GM19324 (cell line): ENCODE measurements at regions not wholly inside any gene's neighbourhood (a gene's known extent, or its start where the extent isn't known, plus 50 kb on each side); places are given as distances from the start of the nearest gene placed in this dataset.
"Not testable (repeated sequence)": the region's sequence is repeated elsewhere in the genome, so short reads cannot be mapped to it uniquely, and the experiment has no call there.

Experiments
- ATAC-seq: cut with Tn5 transposase; IDR thresholded peaks from one replicate; pipeline ENCODE4 v1.9.1; 2021; ENCODE audit warnings: mild to moderate bottlenecking, moderate library complexity; ENCODE audit not compliant: unreplicated experiment, low FRiP score

- not testable (repeated sequence) for ATAC-seq
Measured at GRCh38 chr7:6986892-6987291, 160.8 kb upstream of the CCZ1B start.

- not testable (repeated sequence) for ATAC-seq
Measured at GRCh38 chr7:6988608-6989007, 162.5 kb upstream of the CCZ1B start.

DNA sequence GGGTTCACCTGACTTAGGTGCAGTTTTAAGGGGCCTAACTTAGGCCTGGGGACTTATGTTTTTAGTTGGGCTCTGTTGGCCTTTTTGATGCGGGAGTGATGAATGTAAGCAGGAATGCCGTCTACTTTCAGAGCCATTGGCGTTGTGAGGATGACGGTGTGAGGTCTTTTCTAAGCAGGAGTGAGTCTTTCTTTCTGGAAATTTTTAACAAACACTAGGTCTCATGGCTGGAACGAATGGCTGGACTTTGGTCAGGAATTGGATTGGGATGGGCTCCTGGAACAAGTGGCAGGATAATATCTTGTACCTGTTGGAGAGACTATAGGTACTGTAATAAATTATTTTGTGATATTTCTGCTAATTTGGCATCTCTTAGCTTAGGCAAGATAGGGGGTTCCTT lies 163.9 kb upstream of the CCZ1B start:
- not testable (repeated sequence) for ATAC-seq

DNA sequence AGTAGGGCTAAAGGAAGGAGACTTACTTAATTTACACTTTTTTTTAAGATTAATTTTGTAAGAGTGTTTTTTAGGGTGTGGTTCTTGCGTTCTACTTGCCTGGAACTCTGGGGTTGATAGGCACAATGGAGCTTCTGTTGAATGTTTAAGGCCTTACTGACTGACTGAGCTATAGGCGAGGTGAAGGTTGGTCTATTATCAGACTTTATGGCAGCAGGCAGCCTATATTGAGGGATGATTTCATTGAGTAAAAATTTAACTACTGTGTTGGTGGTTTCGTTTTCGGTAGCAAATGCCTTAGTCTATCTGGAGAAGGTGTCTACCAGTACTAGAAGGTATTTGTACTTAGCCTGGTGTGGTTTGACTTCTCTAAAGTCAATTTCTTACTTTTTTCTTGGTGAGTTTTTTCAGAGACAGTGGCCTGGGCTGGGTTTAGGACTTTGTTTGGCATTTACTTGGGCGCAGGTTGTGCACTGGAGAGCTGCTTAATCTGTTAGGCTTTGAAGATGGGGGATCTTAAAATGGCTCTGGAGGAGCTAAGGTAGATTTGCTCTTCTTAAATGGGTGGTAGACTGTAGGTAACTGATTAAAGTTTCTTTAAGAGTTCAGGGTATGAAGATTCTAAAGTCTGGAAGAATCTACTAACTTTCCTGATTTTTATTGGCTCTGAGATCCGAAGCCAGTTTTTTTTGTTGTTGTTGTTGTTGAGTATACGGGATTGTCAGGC lies 164.5 kb upstream of the CCZ1B start:
- ATAC-seq = not testable (repeated sequence)

- ATAC-seq = not testable (repeated sequence)
Measured at GRCh38 chr7:6991169-6991611, 165.1 kb upstream of the CCZ1B start.

DNA sequence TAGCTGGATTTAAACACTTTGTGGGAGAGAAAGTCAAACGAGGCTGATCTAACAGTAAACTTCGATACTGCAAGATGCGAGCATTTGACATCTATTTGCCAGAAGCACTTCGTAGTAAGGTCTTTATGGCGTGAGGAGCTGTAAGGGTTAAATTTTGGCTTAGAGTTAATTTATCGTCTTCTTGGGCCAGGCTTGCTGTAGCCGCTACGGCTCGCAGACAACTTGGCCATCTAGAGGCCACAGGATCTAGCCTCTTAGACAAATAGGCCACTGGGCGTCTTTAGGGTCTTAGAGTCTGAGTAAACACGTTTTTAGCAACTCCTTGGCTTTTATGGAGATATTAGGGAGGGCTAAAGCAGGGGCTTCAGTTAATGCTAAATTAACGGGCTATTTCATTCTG lies 165.6 kb upstream of the CCZ1B start:
- ATAC-seq = not testable (repeated sequence)

DNA sequence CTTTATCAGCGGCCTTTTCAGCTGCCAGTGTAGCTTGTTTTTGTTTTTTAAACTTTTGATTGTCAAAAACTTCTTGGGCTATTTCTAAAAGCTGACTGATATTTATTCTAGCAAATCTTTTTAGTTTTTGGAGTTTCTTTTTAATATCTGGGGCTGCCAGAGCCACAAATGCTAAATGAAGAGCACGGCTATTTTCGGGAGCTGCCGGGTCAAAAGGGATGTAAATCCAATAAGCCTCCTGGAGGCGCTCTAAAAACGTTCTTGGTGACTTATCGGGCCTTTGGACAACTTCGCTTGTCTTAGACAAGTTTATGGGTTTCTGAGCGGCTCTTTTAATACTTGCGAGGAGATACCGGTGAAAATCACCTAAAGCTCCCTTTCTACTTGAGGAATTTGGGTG lies 166.1 kb upstream of the CCZ1B start:
- not testable (repeated sequence) for ATAC-seq

DNA sequence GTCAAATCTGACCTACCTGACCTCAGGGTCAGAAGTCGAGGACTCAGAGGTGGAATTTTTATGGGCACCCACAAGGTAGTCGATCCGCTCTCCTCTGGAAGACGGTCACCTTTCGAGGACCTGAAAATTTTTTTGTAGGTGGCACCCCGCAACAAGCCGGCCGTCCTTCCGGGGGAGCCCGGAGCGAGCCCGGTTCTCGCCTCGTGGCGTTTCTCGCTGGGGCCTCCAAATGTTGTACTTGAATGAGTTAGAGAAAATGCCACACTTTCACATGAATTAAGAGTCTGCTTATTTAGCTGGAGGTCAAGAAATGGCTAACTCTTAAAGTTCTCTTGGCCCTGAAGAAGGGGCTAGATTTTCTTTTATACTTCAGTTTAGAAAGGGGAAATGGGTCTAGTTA lies 169.0 kb upstream of the CCZ1B start:
- ATAC-seq = not testable (repeated sequence)

GRCh38 chr7:6995493-6996289 lies 169.6 kb upstream of the CCZ1B start:
- ATAC-seq = not testable (repeated sequence)

- not testable (repeated sequence) for ATAC-seq
Measured at GRCh38 chr7:6999067-6999666, 173.1 kb upstream of the CCZ1B start.

GRCh38 chr7:7002418-7003062 lies 176.5 kb upstream of the CCZ1B start:
- ATAC-seq = no peak

- ATAC-seq = no peak
Measured at GRCh38 chr7:7005303-7005702, 177.0 kb upstream of the C1GALT1 start.

DNA sequence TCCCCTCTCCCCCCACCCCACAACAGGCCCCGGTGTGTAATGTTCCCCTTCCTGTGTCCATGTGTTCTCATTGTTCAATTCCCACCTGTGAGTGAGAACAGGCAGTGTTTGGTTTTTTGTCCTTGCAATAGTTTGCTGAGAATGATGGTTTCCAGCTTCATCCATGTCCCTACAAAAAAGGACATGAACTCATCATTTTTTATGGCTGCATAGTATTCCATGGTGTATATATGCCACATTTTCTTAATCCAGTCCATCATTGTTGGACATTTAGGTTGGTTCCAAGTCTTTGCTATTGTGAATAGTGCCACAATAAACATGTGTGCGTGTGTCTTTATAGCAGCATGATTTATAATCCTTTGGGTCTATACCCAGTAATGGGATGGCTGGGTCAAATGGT lies 176.4 kb upstream of the C1GALT1 start:
- ATAC-seq = not testable (repeated sequence)

- not testable (repeated sequence) for ATAC-seq
Measured at GRCh38 chr7:7011241-7011640, 171.1 kb upstream of the C1GALT1 start.

GRCh38 chr7:7011751-7012150 lies 170.6 kb upstream of the C1GALT1 start:
- not testable (repeated sequence) for ATAC-seq

DNA sequence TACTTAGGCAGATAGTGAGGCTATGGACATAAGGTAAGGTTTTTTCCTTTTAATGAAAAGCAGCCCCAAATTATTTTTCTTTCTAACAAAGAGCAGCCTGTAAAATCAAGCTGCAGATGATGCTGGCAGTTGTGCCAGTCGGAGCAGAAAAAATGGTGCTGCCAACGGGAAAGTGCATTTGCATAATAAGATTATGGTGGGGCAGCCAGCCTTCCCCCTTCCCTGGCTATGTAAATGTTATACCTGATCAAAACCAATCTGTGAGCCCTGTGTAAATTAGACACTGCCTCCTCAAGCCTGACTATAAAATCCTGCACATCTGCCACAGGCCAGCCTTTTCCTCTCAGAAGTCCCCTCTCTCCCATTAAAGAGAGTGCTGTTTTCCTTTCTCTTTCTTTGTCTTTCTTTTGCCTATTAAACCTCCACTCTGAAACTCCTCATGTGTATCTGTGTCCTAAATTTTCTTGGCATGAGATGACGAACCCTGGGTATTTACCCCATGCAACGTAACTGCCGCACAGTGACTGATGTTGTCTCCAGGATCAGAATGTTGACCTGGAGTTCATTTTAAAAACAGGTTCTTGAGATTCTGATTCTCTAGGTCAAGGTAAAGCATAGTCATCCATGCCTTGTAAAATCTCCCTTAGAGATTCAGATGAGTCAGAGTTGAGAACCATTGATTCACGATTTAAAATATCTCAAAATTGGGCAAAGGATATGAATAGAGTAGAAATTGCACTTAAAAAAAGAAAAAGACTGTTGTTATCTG lies 167.3 kb upstream of the C1GALT1 start:
- no peak for ATAC-seq

DNA sequence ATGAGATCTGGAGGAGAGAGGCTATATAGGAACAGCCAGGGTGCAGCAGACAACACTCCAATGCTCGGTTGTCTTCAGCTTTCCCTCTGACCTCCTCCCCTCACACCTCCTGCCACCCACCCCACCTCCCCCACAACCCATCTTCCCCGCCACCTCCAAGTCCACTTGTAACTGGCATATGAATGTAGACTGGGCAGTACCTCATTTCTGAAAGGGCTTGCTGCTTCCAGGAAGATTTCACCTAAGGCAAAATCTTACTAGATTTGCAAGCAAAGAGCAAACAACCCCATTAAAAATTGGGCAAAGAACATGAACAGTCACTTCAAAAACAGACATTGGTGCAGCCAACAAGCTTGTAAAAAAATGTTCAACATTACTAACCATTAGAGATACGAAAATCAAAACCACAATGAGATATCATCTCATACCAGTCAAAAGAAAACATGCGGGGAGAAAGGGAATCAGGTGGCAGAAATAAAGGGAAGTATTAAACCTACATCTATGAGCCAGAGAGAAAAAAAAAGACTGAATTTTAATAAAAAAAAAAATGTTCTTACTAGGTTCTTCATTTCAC lies 164.6 kb upstream of the C1GALT1 start:
- no peak for ATAC-seq

DNA sequence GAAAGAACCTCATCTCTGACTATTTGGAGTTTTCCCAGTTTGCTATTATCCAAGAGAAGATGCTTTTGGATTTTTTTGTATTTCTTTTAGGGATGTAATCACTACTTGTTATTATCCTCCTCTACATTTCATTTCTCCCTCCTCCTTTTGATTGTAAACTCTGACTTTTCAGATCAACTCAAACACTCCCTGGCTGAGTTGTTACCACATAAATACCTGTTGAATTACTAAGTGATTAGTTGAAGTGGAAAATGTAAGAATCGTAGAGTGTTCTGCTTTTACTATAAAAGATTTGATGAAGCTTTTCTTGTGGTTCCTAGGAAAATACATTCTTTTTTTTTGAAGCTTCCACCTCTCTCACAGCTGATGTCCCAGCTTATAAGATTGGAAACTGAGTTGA lies 164.1 kb upstream of the C1GALT1 start:
- ATAC-seq = no peak

DNA sequence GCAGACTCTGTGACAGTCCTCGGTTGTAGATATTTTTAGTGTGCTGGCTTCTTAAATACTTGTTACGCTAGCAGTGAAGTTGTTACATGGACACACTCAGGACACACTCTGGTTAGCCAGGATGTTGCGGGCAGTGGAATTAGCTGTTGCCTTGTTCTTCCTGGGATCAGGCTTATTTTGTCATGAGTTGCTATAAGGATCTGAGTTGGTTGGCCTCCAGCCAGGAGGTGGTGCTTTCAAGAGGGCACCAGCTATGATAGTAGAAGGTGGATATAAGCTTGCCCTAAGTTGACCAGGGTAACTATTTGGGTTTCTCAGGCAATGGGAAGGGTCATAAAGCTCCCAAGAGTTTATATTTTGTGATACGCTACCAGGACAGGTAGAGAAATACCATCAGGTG lies 150.1 kb upstream of the C1GALT1 start:
- ATAC-seq = no peak

DNA sequence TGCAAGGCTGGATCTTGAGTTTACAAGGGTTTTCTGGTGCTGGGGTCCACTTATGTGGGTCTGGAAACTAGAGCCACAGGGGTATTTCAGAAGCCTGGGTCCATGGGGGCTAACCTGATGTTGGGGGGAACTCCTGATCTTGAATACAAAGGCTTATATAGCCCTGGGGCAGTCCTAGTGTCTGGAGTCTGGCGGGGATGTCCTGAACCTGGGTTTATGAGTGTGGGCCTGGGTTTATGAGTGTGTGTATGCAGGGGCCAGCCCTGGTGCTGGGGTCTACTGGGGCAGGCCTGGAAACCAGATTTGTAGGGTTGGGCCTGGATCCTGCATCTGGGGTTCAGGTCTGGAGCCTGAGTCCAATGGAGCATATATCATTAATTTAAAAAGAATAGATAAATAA lies 146.5 kb upstream of the C1GALT1 start:
- ATAC-seq = no peak
